Tibial artery (tissue), 4 donors: ENCODE measurements at regions not wholly inside any gene's neighbourhood (a gene's known extent, or its start where the extent isn't known, plus 50 kb on each side); places are given as distances from the start of the nearest gene placed in this dataset.

Experiments used
- DNase-seq, 2 donors: peaks; one replicate each; pipeline ENCODE4 v3.0.0-alpha.2; 2019
- H3K27ac ChIP-seq, 2 donors: fragments of 200-600 bp; sonication (generic) in 1 of 2; 1 replicate in 1 of 2; 2 replicates in 1 of 2; pipeline ENCODE4 v1.5.1; 2018 to 2019; ENCODE audit warnings: mild to moderate bottlenecking in 1 of 2
- H3K27me3 ChIP-seq, 2 donors: fragments of 200-600 bp; sonication (generic) in 1 of 2; one replicate each; pipeline versions ENCODE4 v1.5.1 to v1.6.0; 2016 to 2019
- H3K36me3 ChIP-seq, 3 donors: fragments of 200-600 bp; sonication (generic) in 2 of 3; one replicate each; pipeline ENCODE4 v1.5.1; 2016 to 2019; ENCODE audit warnings: mild to moderate bottlenecking in 2 of 3
- H3K4me1 ChIP-seq, 4 donors: fragments of 200-600 bp; sonication (generic) in 2 of 4; 1 replicate in 3 of 4; 2 replicates in 1 of 4; pipeline ENCODE4 v1.5.1; 2016 to 2019
- H3K4me3 ChIP-seq, 2 donors: fragments of 200-600 bp; sonication (generic) in 1 of 2; 1 replicate in 1 of 2; 2 replicates in 1 of 2; pipeline ENCODE4 v1.5.1; 2018 to 2019; ENCODE audit warnings: mild to moderate bottlenecking in 2 of 2
- H3K9me3 ChIP-seq, 3 donors: fragments of 200-600 bp; sonication (generic) in 1 of 3; one replicate each; pipeline ENCODE4 v1.5.1; 2016 to 2019
- CTCF ChIP-seq, 2 experiments: fragments of 200-600 bp in 1 of 2; fragments of 450-650 bp in 1 of 2; IDR thresholded peaks; one replicate each; pipeline ENCODE4 v1.5.1; 2017 to 2019; ENCODE audit warnings: antibody characterized with exemption in 2 of 2, mild to moderate bottlenecking in 1 of 2, moderate library complexity in 1 of 2
- intact Hi-C: fragments of 100-400 bp; cut with DNase I; formaldehyde crosslinking; loops from one replicate; pipeline ENCODE4 v1.15.0; 2023; ENCODE audit warnings: low total_unique reads

GRCh38 chr10:35946556-35946955, 304.5 kb upstream of the FZD8 start:
- H3K27me3 ChIP-seq = no peaks in the 10 kb centered on the region
- DNase-seq = no peak
- H3K27ac ChIP-seq = no peak overlapping the region
- H3K4me3 ChIP-seq = no peak overlapping the region
- no peaks in the 10 kb centered on the region for H3K9me3 ChIP-seq
- no peak for TF ChIP-seq CTCF (IDR thresholded peaks at IDR 0.05)
- intact Hi-C loops = no loop called here
- no peaks in the 10 kb centered on the region for H3K36me3 ChIP-seq
- H3K4me1 ChIP-seq = no peaks in the 10 kb centered on the region

GRCh38 chr10:35942057-35942456, 300.0 kb upstream of the FZD8 start:
- Histone ChIP-seq H3K4me3 (no peak overlapping the region), H3K36me3 (no peaks in the 10 kb centered on the region), H3K9me3 (no peaks in the 10 kb centered on the region), H3K27me3 (no peaks in the 10 kb centered on the region), H3K4me1 (peaks cover 0 to 3% (median 0%) of the 10 kb centered on the region in 4 donors), H3K27ac (no peak overlapping the region)
- no peak for TF ChIP-seq CTCF (IDR thresholded peaks at IDR 0.05)
- no peak for DNase-seq
- intact Hi-C loops = no loop called here

- H3K9me3 ChIP-seq = no peaks in the 10 kb centered on the region
Measured at GRCh38 chr10:35940141-35941041, 298.3 kb upstream of the FZD8 start.

GRCh38 chr10:35938160-35938559, 296.1 kb upstream of the FZD8 start:
- H3K9me3 ChIP-seq = no peaks in the 10 kb centered on the region
- H3K4me1 ChIP-seq = peaks cover 0 to 3% (median 0%) of the 10 kb centered on the region in 4 donors
- no peak for DNase-seq
- H3K4me3 ChIP-seq = no peak overlapping the region
- no peaks in the 10 kb centered on the region for H3K36me3 ChIP-seq
- H3K27me3 ChIP-seq = no peaks in the 10 kb centered on the region
- no peak for TF ChIP-seq CTCF (IDR thresholded peaks at IDR 0.05)
- H3K27ac ChIP-seq = no peak overlapping the region
- intact Hi-C loops = no loop called here

More at GRCh38 chr10:35940141-35941041, 298.3 kb upstream of the FZD8 start:
- Histone ChIP-seq H3K36me3 (no peaks in the 10 kb centered on the region), H3K27me3 (no peaks in the 10 kb centered on the region), H3K27ac (no peak overlapping the region), H3K4me1 (peaks cover 0 to 3% (median 0%) of the 10 kb centered on the region in 4 donors), H3K4me3 (no peak overlapping the region)
- TF ChIP-seq CTCF (IDR thresholded peaks at IDR 0.05) = no peak
- intact Hi-C loops = no loop called here
- no peak for DNase-seq

- intact Hi-C loops = no loop called here
- Histone ChIP-seq H3K4me1 (peaks cover 0 to 3% (median 0%) of the 10 kb centered on the region in 4 donors), H3K9me3 (no peaks in the 10 kb centered on the region), H3K36me3 (no peaks in the 10 kb centered on the region), H3K27me3 (no peaks in the 10 kb centered on the region), H3K4me3 (no peak overlapping the region), H3K27ac (no peak overlapping the region)
- DNase-seq = no peak
- TF ChIP-seq CTCF (IDR thresholded peaks at IDR 0.05) = no peak
Measured at GRCh38 chr10:35937546-35937945, 295.4 kb upstream of the FZD8 start.
